NCI-H2081 treated with DMSO at 0.1 percent for 48 hours (cell line): ENCODE measurements at regions not wholly inside any gene's neighbourhood (a gene's known extent, or its start where the extent isn't known, plus 50 kb on each side); places are given as distances from the start of the nearest gene placed in this dataset.
A peak's percentile ranks its signal among the peaks of the same experiment; 100 is the strongest.
"Not testable (repeated sequence)": the region's sequence is repeated elsewhere in the genome, so short reads cannot be mapped to it uniquely, and the experiment has no call there.

Experiments
- DNase-seq: peaks from one replicate; lab custom pipeline; 2025; lab: John Stamatoyannopoulos, UW

- no peak for DNase-seq
These were observed 72.0 kb downstream of the VCAM1 start for GRCh38 chr1:100791586-100791985.

GRCh38 chr1:100793659-100794058 lies 74.1 kb downstream of the VCAM1 start:
- DNase-seq = peak; percentile 18

GRCh38 chr1:100794748-100795645 lies 75.5 kb downstream of the VCAM1 start:
- peak; percentile 52 for DNase-seq

- no peak for DNase-seq
These were observed 76.1 kb downstream of the VCAM1 start for GRCh38 chr1:100795646-100795985.

- DNase-seq = no peak
These were observed 76.5 kb downstream of the VCAM1 start for GRCh38 chr1:100796046-100796445.

GRCh38 chr1:100799548-100799947 lies 80.0 kb downstream of the VCAM1 start:
- DNase-seq = no peak

GRCh38 chr1:100799954-100800612 lies 80.5 kb downstream of the VCAM1 start:
- DNase-seq = no peak

GRCh38 chr1:100801256-100801655 lies 81.7 kb downstream of the VCAM1 start:
- DNase-seq = not testable (repeated sequence)

- DNase-seq = not testable (repeated sequence)
These were observed 83.7 kb downstream of the VCAM1 start for GRCh38 chr1:100803280-100803679.

- no peak for DNase-seq
These were observed 87.1 kb downstream of the VCAM1 start for GRCh38 chr1:100806601-100807000.

GRCh38 chr1:100810360-100810759 lies 84.3 kb downstream of the EXTL2 start:
- no peak for DNase-seq

GRCh38 chr1:100811808-100812207 lies 82.8 kb downstream of the EXTL2 start:
- DNase-seq = no peak

GRCh38 chr1:100814938-100815337 lies 79.7 kb downstream of the EXTL2 start:
- not testable (repeated sequence) for DNase-seq

- DNase-seq = no peak
These were observed 78.6 kb downstream of the EXTL2 start for GRCh38 chr1:100816049-100816448.

- not testable (repeated sequence) for DNase-seq
These were observed 74.4 kb downstream of the EXTL2 start for GRCh38 chr1:100820195-100820594.

GRCh38 chr1:100821919-100822318 lies 72.7 kb downstream of the EXTL2 start:
- not testable (repeated sequence) for DNase-seq
